HG03064 (cell line): ENCODE measurements at regions not wholly inside any gene's neighbourhood (a gene's known extent, or its start where the extent isn't known, plus 50 kb on each side); places are given as distances from the start of the nearest gene placed in this dataset.
"Not testable (repeated sequence)": the region's sequence is repeated elsewhere in the genome, so short reads cannot be mapped to it uniquely, and the experiment has no call there.

Experiments used
- ATAC-seq: cut with Tn5 transposase; IDR thresholded peaks from one replicate; pipeline ENCODE4 v1.9.1; 2021; ENCODE audit warnings: low read depth; ENCODE audit not compliant: unreplicated experiment

DNA sequence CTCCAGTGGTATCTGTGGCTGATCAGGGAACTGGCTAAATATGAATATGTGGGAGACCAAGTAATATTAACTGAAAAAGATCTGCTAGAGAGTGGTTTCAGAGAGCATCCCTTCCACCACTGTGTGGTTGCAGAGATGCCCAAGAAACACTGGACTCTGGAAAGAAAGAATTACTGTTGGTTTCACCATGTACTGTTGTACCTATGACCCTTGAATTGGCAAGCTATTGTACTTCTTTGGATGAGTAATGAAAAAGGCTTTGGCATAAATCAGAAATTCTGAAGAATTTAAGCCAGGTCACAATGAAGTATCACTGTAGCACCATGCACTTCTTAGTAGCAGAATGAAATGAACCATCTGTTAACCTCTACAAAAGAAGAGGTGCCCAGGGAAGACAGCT is 134.4 kb upstream of the INTU start:
- ATAC-seq: no peak

DNA sequence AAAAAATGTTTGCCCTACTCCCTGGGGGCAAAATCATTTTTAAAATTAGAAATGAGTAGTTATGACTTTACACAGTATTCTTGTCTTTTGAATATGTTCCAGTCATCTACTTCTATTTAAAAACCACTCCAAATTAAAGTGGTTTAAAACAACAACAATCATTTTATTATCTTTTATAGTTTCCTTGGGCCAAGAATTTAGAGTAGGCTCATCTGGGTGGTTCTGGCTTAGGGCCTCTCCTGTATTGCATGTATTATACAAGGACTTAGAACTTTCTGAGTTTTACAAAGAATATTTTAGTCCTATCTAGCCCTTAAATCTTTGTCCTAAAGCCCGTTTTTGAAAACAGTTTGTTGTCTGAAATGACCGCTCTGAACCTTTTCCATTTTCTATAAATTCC is 132.5 kb upstream of the INTU start:
- no peak for ATAC-seq

DNA sequence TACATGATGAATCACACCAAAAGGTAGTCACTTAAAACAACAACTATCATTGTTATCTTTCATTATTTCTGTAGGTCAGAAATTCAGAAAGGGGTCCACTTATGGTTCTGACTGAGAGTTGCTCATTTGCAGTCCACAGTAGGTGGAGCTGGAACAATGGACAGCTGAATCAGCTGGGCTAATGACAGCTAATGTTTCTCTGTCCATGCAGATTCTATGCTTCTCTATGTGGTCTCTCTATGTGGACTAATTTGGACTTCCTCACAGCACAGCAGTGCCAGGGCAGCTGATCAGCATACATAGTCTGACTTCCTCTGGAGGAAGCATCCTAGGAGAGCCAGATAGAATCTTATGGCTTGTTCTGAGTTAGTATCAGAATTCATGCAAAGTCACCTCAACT is 131.7 kb upstream of the INTU start:
- ATAC-seq: no peak

DNA sequence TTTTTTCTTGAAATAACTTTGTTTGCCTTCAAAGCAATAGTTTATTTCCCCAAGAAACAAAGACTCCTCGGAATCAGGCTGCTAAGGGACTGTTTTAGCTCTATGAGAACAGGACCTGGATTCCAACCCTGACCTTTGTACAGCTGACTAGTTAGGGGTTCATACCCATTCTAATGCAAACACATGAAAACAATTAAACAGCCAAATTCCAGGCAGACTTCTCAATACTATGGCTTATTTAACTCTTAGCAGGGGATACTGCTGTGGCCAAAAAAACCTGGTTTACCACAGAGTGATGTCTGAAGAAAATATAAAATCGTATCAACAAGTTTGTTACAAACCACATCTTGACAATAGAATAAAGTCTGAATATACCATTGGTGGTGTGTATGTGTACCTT is 129.6 kb upstream of the INTU start:
- no peak for ATAC-seq

DNA sequence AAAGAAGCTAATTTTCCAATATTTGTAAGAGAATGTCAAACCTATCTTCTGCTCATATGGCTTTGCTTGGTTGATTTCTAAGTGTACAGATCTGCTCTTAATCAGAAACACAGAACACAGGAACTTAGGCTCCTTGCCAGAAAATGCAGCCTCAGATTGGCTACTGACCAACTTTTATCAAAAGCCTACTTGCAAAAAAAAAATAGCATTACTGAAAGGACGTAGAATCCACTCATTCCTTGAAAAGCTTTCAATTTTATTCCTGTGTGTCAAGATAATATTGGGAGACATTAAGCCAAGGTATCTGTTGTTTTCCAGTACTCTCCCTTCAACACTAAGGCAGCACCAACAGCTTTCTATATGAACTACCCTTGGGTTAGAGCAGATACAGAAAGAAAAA is 127.6 kb upstream of the INTU start:
- no peak for ATAC-seq

DNA sequence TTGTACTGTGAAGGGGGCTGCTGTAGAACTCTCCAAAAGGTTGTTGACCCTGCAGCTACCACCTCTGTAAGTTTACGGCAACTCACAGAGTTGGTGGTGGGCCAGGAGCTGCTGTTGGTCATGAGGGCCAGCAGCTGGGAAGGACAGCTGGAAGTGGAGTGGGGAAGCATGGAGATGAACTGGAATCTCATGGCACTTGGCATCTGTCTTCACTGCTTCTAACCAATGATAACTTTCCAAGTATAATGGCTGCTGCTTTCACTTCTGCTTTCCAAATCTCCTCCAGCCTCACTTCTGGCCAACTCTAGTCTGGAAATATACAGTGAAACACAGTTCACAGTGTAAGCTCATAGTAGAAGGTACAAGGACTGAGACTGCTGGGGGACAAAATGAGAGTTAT is 126.5 kb upstream of the INTU start:
- ATAC-seq: no peak

DNA sequence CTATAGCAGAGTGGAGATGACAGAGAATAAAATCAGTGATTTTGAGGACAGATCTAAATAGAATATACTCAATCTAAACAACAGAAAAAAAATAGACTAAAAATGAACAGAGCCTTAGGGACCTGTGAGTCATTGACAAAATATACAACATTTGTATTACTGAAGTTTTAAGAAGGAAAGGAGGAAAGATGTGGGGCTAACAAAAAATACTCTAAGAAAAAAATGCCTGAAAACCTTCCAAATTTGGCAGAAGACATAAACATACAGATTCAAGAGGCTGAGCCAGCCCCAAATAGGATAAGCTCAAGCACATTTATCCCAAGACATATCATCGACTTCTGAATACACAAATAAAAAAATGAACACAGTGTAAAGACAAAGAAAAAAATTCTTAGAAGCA is 123.6 kb upstream of the INTU start:
- no peak for ATAC-seq

DNA sequence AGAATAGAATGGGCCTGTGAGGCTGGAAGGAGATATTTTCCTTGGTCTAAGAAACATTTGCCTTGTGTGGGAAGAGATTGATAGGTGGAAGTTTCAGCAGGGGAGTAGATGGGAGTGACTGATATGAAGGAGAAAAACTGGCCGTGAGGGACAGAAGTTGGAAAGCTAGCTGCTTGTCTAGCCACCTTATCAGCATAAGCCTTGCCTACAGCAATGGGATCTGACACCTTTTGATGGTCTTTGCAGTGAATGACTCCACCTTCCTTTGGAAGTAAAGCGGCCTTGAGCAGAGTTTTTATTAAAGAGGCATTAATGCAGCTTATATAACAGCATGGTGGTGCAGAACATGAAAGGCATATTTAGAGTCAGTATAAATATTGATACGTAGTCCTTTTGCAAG is 120.1 kb upstream of the INTU start:
- not testable (repeated sequence) for ATAC-seq

DNA sequence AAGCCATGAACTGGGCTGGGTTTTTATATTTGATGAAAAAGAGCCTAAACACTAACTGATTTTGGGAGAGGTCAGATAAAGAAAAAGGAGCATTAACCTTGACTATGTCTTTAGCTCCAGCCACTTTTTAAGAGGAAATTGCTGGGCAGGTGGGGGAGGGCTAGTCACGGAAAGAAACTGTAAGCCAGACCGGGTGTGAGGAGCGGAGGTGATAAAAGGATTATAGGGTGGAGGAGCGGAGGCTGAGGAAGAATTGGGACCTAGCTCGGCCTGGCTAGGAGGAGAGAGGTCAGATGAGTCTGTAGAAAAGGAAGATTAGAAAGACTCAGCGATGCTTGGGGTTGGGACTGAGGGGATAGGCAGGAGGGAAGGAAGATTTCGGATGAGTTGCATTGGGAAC is 117.5 kb upstream of the INTU start:
- not testable (repeated sequence) for ATAC-seq

DNA sequence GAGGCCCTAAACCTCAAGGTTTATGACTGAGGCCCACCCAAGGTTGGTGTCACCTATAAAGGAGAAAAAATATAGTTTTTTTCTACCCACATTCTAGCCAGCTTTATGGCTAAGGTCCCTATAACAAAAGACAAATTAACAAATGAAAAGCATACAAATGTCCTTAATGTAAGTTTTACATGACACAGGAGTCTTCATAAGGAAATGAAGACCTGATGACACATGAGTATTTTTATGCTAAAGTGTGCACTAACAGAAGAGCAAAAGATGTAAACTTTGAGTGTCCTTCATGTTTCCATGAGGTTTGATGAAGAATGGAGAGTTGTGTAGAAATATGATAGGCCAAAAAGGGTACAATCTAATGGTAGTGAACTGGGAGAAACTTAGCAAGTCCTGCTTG is 114.7 kb upstream of the INTU start:
- no peak for ATAC-seq

DNA sequence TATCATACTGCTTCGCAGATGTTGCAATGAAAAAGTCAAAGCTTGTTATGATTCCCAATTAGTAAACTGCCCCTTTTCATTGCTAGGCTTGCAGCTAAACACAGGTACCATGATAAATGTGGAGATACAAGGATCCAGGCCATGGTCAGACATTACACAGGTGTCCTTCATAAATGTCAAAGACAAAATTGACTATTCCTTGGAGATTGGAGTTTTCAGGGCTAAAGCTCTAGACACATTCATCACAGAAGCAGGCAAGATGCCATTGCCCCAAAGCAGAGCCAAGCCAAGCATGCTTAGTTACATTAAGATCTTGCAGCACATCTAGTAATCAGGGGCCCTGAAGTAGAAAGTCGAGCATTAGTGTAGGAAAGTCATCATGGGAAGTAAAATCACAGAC is 111.3 kb upstream of the INTU start:
- no peak for ATAC-seq

DNA sequence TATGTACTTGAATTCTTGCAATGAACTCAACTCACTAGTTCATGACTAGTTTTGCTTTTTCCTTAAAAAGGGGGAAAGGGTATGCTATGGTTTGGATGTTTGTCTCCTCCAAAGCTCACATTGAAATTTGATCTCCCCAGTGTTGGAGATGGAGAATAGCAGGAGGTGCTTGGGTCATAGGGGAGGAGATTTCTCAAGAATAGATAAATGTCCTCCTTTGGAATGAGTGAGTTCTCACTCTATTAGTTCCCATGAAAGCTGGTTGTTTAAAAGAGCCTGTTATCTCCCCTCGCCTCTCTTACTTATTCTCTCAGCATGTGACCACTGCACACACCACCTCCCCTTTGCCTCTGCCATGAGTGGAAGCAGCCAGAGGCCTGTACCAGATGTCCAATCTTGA is 109.4 kb upstream of the INTU start:
- ATAC-seq: no peak

DNA sequence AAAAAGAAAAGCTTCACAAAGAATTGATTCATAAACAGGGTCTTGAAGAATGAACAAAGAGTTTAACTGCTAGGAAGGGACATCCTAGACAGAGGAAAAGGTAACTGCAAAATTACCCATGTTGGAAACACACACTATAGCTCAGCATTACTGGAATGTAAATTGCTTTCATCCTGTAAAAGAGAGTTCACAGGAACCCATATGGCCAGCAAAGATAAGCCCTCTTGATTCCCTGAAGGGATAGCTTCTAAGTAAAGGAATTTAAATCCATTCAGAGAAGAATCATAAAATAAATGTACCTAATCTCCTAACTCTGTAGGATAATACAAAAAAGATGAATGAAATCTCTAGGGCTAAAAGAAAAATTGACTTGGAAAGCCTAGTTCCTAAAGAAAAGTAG is 107.1 kb upstream of the INTU start:
- no peak for ATAC-seq

DNA sequence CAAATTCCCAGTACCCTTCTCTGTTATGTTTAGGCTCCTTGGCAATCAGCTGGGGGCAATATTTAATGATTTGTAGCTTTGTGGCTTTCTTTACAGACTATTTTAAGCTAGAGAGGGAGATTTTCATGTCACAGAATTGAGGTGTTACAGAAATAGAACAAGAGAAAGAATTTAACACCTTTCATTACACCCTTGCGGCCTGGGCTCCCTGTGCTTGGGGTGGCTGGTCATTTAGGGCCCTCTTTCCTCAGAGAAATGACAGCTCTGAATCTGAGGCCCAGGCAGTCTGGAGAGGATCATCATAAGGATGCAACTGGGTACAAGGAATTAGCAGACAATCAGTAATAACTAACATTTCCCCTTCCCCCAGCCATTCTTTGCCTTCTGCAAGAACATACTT is 104.5 kb upstream of the INTU start:
- ATAC-seq: no peak

DNA sequence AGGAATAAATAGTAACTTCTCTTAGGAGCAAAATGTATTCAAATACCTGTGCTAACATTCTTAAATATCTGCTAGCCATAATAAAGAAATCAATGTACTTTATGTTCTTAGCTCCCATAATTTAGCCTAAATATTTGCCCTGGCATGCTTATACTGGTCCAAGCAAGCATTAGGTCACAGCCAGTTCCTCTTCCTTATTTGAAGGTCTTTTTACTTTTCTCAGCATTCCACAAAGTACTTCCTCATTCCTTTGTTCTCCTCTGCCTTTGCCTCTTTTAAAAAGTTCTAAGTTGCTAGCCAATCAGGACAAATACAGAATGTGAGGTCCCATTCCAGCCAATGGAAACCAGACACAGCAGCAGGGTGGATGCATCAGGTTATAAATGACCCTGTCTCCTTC is 102.9 kb upstream of the INTU start:
- ATAC-seq: not testable (repeated sequence)

DNA sequence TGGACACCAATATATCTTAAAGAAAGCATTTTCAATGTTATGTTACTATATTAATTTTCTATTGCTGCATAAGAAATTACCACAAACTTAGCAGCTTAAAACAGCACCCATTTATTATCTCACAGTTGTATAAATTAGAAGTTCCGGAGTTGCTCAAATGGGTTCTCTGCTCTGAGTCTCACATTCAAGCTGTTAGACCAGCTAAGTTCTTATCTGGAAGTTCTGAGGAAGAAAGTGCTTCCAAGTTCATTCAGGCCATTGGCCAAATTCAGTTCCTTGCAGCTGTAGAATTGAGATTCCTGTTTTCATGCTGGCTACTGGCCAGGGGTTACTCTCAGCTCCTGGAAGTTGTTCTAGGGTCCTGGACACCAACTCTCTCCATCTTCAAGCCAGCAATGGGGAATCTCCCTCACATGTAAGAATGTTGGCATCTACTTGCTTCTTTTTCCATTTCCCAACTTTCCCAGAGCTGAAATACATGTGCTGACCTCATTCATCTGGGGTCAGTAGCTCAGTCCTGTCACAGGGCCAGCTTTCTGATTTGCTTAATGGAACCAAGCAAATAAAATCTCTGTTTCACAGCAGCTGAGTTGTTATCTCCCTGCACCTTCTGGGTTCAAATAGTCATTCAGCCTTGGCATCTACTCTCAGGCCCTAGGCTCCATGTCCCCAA is 99.6 kb upstream of the INTU start:
- ATAC-seq: no peak

DNA sequence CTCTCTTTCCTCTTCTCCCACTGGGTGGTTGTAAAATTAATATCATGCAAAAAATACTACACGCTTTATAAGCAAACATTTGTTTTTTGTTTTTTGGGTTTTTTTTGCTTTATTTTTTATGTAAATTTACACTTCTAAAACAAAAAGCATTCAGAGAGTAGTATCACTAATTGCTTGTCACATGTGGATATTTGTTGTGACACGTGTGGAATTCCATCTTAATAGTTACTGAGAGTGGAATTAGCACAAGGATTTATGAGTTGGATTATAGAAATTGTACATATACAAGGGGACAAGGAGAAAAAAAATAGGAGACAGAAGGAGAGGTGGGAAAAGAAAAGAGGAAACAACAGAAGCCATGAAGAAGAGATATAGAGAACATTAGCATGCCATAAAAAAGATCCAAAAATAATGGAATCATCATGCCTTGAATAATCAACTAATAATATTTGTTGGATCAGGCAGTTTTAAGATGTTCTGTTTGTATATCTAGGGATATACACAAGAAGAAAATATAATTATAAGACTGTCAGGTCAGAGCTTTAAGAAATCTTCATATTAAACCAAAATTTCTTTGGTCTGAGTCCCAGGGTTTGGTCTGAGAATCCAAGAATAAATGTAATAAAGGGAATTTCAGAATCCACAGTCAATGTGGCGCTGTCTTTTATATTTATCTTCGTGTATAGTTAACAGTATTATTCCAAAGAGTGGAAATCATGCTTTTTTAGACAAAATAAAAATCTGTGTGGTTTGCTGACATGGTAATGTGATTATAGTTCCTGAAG is 98.5 kb upstream of the INTU start:
- ATAC-seq: no peak

DNA sequence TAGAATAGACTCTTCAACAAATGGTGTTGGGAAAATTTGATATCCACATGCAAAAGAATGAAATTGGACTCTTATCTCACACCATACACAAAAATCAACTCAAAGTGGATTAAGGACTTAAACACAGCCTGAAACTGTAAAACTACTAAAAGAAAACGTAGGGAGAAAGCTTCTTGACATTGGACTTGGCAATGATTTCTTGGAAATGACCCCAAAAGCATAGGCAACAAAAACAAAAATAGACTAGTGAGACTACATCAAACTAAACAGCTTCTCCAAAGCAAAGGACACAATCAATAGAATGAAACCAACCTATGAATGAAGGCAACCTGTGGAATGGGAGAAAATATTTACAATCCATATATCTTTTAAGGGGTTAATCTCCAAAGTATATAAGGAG is 94.7 kb upstream of the INTU start:
- no peak for ATAC-seq

DNA sequence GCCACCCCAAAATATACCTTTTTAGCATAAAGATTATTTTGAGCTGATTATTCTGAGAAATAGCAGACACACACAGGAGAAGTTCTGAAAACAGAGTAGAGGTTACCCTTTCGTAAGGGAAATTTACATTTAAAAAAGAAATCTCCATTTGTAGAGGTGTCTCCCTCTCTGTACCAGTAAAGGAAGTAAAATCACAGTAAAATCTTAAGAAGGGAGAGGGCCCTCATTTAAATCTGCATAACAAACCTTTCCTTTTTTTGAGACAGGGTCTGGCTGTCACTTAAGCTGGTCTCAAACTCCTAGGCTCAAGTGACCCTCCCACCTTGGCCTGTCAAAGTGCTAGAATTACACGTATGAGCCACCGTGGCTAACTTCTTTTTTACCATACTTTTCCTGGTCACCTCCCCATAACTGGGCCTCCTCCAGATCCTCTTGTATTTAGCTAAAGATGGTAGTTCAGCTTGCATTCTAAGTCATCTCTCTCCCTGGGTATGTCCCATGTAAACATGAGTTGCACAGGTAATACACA is 92.2 kb upstream of the INTU start:
- ATAC-seq: no peak

DNA sequence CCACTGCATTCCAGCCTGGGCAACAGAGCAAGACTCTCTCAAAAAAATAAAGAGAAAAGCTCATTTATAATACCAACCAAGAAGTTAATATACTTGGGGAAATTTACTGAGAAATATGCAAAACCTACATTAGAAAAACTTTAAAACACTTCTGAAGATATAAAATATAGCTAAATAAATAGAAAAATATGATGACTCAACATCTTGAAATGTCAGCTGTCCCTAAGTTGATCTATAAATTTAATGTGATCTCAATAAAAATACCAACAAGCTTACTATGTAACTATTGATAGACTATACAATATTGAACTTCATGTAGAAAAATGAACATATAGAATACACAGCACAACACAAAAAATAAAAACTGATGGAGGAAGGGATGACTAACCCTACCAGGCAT is 87.5 kb upstream of the INTU start:
- ATAC-seq: no peak

DNA sequence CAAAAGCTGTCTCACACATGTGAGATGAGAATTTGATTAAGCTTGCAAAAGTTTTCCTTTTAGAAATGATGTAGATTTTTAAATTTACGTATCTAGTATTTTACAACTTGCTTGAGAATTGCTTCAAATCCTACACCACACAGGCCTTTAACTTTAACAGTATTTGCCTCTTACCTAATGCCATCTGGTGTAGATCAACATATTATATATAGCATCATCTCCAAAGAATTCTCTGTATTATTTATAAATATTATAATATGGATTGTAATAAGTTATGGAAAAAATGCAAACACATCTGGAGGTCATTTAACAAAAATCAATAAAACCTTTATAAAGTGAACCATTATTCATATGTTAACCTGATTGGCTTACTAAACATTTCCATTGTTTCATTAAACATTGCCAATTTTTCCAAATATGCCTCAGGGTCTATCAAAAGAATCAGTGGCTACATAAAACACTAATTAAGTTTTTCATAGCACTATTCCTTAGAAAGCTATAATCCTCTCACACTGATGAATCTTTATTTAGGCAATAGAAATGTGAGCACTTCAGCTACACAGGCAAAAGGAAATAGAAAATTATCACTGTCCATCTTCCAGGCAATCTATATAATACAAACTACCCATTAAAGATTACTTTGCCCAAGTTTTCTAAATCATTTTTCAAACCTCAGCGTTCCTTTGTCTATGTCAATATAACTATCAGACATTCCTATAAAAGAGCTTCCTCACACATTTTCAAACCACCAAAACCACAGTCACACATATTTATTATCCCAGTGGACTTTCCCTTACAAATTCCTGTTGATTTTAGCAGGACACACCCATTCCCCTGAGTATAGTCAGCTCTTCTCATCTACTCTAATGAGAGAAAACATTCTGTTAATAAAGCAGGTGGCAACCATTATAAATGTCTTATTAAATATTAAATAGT is 83.5 kb upstream of the INTU start:
- no peak for ATAC-seq
